ENCODE measurements at regions not wholly inside any gene's neighbourhood (a gene's known extent, or its start where the extent isn't known, plus 50 kb on each side); places are given as distances from the start of the nearest gene placed in this dataset.
A peak's percentile ranks its signal among the peaks of the same experiment; 100 is the strongest.
"Not testable (repeated sequence)": the region's sequence is repeated elsewhere in the genome, so short reads cannot be mapped to it uniquely, and the experiment has no call there.

DNA sequence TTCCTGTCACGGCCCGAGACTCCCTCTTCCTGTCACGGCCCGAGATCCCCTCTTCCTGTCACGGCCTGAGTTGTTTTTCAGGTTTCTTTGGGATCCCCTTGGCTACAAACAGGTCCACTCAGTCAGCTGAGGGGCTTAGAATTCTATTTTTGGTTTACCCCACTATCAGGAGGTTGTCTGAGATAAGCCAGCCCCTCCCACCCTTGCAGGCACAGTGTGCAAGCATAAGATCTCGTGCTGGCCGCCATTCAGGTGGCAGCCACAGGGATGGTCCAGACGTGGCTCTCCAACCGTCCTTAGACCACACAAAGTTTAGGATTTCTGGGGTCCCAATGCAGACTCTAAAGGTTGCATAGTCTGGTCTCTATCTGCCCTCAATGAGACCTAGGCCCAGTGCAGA is 186.0 kb upstream of the PLCXD1 start:
- H3K36me3 ChIP-seq (ENCODE audit: control insufficient read depth in 2 of 3, insufficient read depth in 3 of 3, low read length in 3 of 3); CTCF ChIA-PET; H3K4me1 ChIP-seq (ENCODE audit: control insufficient read depth in 2 of 2, insufficient read depth in 2 of 2, low read length in 2 of 2); H3K27me3 Mint-ChIP-seq; POLR2A ChIA-PET; intact Hi-C loops (cut with micrococcal nuclease); ATAC-seq; H3K9me3 Mint-ChIP-seq; H3K9me3 ChIP-seq (ENCODE audit: control insufficient read depth in 2 of 3, low read length in 3 of 3); H3K27me3 ChIP-seq (ENCODE audit: control insufficient read depth in 2 of 2, insufficient read depth in 2 of 2, low read length in 2 of 2); H3K36me3 Mint-ChIP-seq; H3K27ac ChIP-seq (ENCODE audit: low read depth, low read length); H3K4me3 ChIP-seq (ENCODE audit: low read length); H3K4me1 Mint-ChIP-seq: not testable (repeated sequence)
- peak overlapping the region in 6 of 9 donors; percentile 72 to 89 (median 82) for H3K27ac Mint-ChIP-seq
- peak in 3 of 9 donors; percentile 3 to 13 (median 9) for DNase-seq
- H3K4me3 Mint-ChIP-seq, result peak overlapping the region in 2 of 10 donors; percentile 43 to 51

Data from naive thymus-derived CD4-positive, alpha-beta T cell (primary cell).